H1 (cell line): ENCODE measurements at regions not wholly inside any gene's neighbourhood (a gene's known extent, or its start where the extent isn't known, plus 50 kb on each side); places are given as distances from the start of the nearest gene placed in this dataset.

ENCODE experiments used
- ATF3 ChIP-seq: IDR thresholded peaks from 2 replicates; pipeline ENCODE4 v1.6.1; 2011; ENCODE audit warnings: low read depth, mild to moderate bottlenecking, low read length; ENCODE audit not compliant: insufficient read depth
- CHD7 ChIP-seq: fragments of 300-600 bp; sonication (generic); IDR thresholded peaks from 2 replicates; pipeline ENCODE4 v1.7.1; 2012; ENCODE audit warnings: low read length, moderate library complexity, mild to moderate bottlenecking, inconsistent platforms; ENCODE audit not compliant: insufficient replicate concordance
- EP300 ChIP-seq, 2 experiments: IDR thresholded peaks; 1 replicate in 1 of 2; 2 replicates in 1 of 2; pipeline ENCODE4 v1.6.1; 2011 to 2012; ENCODE audit warnings: low read depth in 2 of 2, low read length in 2 of 2, mild to moderate bottlenecking in 2 of 2, borderline replicate concordance in 1 of 2, inconsistent platforms in 1 of 2, moderate library complexity in 1 of 2
- EZH2 ChIP-seq: fragments of 200-600 bp; sonication (generic); IDR thresholded peaks from 2 replicates; pipeline ENCODE4 v1.7.1; 2012; ENCODE audit warnings: low read depth, mild to moderate bottlenecking, moderate library complexity, low read length, inconsistent platforms; ENCODE audit not compliant: severe bottlenecking
- GABPA ChIP-seq: IDR thresholded peaks from 2 replicates; pipeline ENCODE4 v1.6.1; 2011; ENCODE audit warnings: mild to moderate bottlenecking, low read length, moderate library complexity, borderline replicate concordance; ENCODE audit not compliant: insufficient read depth
- HDAC2 ChIP-seq, 2 experiments: fragments of 300-600 bp in 1 of 2; sonication (generic) in 1 of 2; IDR thresholded peaks; 2 replicates each; pipeline ENCODE4 v1.6.1; 2011 to 2012; ENCODE audit warnings: low read depth in 2 of 2, low read length in 2 of 2, mild to moderate bottlenecking in 2 of 2, moderate library complexity in 2 of 2, borderline replicate concordance in 1 of 2, inconsistent platforms in 1 of 2
- KDM1A ChIP-seq: fragments of 200-600, 300-600 bp; sonication (generic); IDR thresholded peaks from 2 replicates; pipeline ENCODE4 v1.7.1; 2016; ENCODE audit warnings: mild to moderate bottlenecking, low read length, borderline replicate concordance
- RBBP5 ChIP-seq: IDR thresholded peaks from 2 replicates; pipeline ENCODE4 v1.7.1; 2012; ENCODE audit warnings: low read depth, mild to moderate bottlenecking, inconsistent platforms, low read length, moderate library complexity, borderline replicate concordance
- RFX5 ChIP-seq: IDR thresholded peaks from 2 replicates; pipeline ENCODE4 v1.6.1; 2011; ENCODE audit warnings: low read depth, low read length, improper control_type of control experiment, borderline replicate concordance
- SP2 ChIP-seq: IDR thresholded peaks from 2 replicates; pipeline ENCODE4 v1.6.1; 2012; ENCODE audit warnings: mild to moderate bottlenecking, low read length, inconsistent platforms

GRCh38 chr6:21317642-21318041, 275.9 kb upstream of the SOX4 start (continued):
- TF ChIP-seq CHD7 (no peak), RFX5 (no peak), EZH2 (no peak), EP300 (IDR thresholded peaks at IDR 0.05; ENCODE audit: borderline replicate concordance in 1 of 2, low read depth in 2 of 2, low read length in 2 of 2) (no peak), HDAC2 (IDR thresholded peaks at IDR 0.05; ENCODE audit: borderline replicate concordance in 1 of 2, low read depth in 2 of 2, low read length in 2 of 2) (no peak), RBBP5 (no peak), ATF3 (no peak), KDM1A (no peak), SP2 (no peak), GABPA (no peak)
